HepG2 (cell line): ENCODE measurements at regions not wholly inside any gene's neighbourhood (a gene's known extent, or its start where the extent isn't known, plus 50 kb on each side); places are given as distances from the start of the nearest gene placed in this dataset.

Experiments
- ATAC-seq: fragments of 200-7000 bp; cut with Tn5 transposase; 3 replicates; pipeline ENCODE4 v1.9.1; 2020; ENCODE audit warnings: mild to moderate bottlenecking, moderate library complexity
- BruUV-seq: library from RNA; stranded (reverse); fragments of 400-500 nt; replicated peaks from 2 replicates; lab custom pipeline; 2021; lab: Mats Ljungman, UMichigan
- CTCF ChIA-PET: fragments of 300-600 bp; formaldehyde crosslinking; extraction: SDS; loops from one replicate; lab custom pipeline; 2021; ENCODE audit warnings: low total read pairs, inconsistent platforms, low intra/inter-chr PET ratio; lab: Yijun Ruan, JAX
- POLR2A ChIA-PET: fragments of 350-600 bp; sonication (Branson Sonifier 250); formaldehyde crosslinking; loops from one replicate; lab custom pipeline; 2020; ENCODE audit warnings: antibody characterized with exemption, inconsistent platforms; lab: Yijun Ruan, JAX
- DNase-seq: peaks from one replicate; pipeline ENCODE4 v3.0.0-alpha.2; 2015; ENCODE audit warnings: low spot score
- FAIRE-seq: peaks from 3 replicates; lab custom pipeline; 2011; peaks lifted over from hg19 to GRCh38; lab: Jason Lieb, UNC
- H2AFZ ChIP-seq: one replicate; pipeline ENCODE4 v1.6.1; 2011; ENCODE audit warnings: low read length, inconsistent platforms
- H3K27ac ChIP-seq: fragments of 300-600 bp; 3 replicates; pipeline ENCODE4 v1.8.0; 2011; ENCODE audit warnings: mixed run types, mild to moderate bottlenecking, mixed read lengths, low read length, inconsistent platforms; ENCODE audit not compliant: insufficient read depth; ENCODE audit errors: extremely low read length
- H3K27me3 ChIP-seq, 2 experiments: fragments of 200-600 bp in 1 of 2; 2 replicates in 1 of 2; 3 replicates in 1 of 2; pipeline versions ENCODE4 v1.6.0 to v1.8.0; 2011; ENCODE audit warnings: low read length in 2 of 2, mild to moderate bottlenecking in 2 of 2, moderate library complexity in 2 of 2, inconsistent platforms in 1 of 2; ENCODE audit not compliant: insufficient read depth in 2 of 2, control insufficient read depth in 1 of 2
- H3K36me3 ChIP-seq, 2 experiments: fragments of 200-600 bp in 1 of 2; replicated peaks in 1 of 2; 2 replicates in 1 of 2; 3 replicates in 1 of 2; pipeline versions ENCODE4 v1.5.1 to v1.8.0; 2011; ENCODE audit warnings: low read length in 2 of 2, inconsistent platforms in 1 of 2; ENCODE audit not compliant: insufficient read depth in 2 of 2, control insufficient read depth in 1 of 2
- H3K4me1 ChIP-seq: 2 replicates; pipeline ENCODE4 v1.5.1; 2012; ENCODE audit warnings: low read length, inconsistent platforms; ENCODE audit not compliant: insufficient read depth
- H3K4me2 ChIP-seq: 2 replicates; pipeline ENCODE4 v1.6.0; 2011; ENCODE audit warnings: low read depth, low read length, inconsistent platforms
- H3K4me3 ChIP-seq, 3 experiments: fragments of 200-600 bp in 1 of 3; sonication (generic), shearing (Covaris generic) in 1 of 3; replicated peaks in 1 of 3; 2 replicates each; pipeline ENCODE4 v1.5.1; 2011 to 2016; ENCODE audit warnings: low read length in 3 of 3, inconsistent platforms in 2 of 3, low read depth in 2 of 3, mild to moderate bottlenecking in 2 of 3, control low read depth in 1 of 3, mixed read lengths in 1 of 3; ENCODE audit not compliant: insufficient read depth in 1 of 3
- H3K79me2 ChIP-seq: one replicate; pipeline ENCODE4 v1.6.1; 2011; ENCODE audit warnings: low read length, inconsistent platforms; ENCODE audit not compliant: insufficient read depth
- H3K9ac ChIP-seq: 2 replicates; pipeline ENCODE4 v1.6.0; 2011; ENCODE audit warnings: mild to moderate bottlenecking, low read depth, low read length, inconsistent platforms; ENCODE audit not compliant: insufficient read depth
- H3K9me3 ChIP-seq: 2 replicates; pipeline ENCODE4 v1.5.1; 2012; ENCODE audit warnings: mild to moderate bottlenecking, low read length
- H4K20me1 ChIP-seq: 2 replicates; pipeline ENCODE4 v1.6.0; 2011; ENCODE audit warnings: inconsistent platforms, mild to moderate bottlenecking, low read length, moderate library complexity; ENCODE audit not compliant: insufficient read depth
- CENPX ChIP-seq: sonication (generic); formaldehyde crosslinking; IDR thresholded peaks from 2 replicates; pipeline ENCODE4 v1.9.0; 2021; ENCODE audit warnings: mild to moderate bottlenecking, missing genetic modification reagents, moderate library complexity
- ELF3 ChIP-seq: IDR thresholded peaks from 2 replicates; pipeline ENCODE4 v1.6.1; 2016; ENCODE audit warnings: missing genetic modification reagents, missing compliant biosample characterization
- SALL1 ChIP-seq: sonication (generic); formaldehyde crosslinking; IDR thresholded peaks from 2 replicates; pipeline ENCODE4 v1.8.0; 2022; ENCODE audit warnings: mild to moderate bottlenecking, missing genetic modification reagents
- SMAD3 ChIP-seq: sonication (generic); formaldehyde crosslinking; IDR thresholded peaks from 2 replicates; pipeline ENCODE4 v1.4.0; 2020; ENCODE audit warnings: missing genetic modification reagents
- ZFYVE20 ChIP-seq: sonication (generic); formaldehyde crosslinking; IDR thresholded peaks from 2 replicates; pipeline ENCODE4 v1.8.0; 2023; ENCODE audit warnings: low read depth, mild to moderate bottlenecking, moderate library complexity, missing genetic modification reagents, borderline replicate concordance
- ZNF12 ChIP-seq: sonication (generic); formaldehyde crosslinking; IDR thresholded peaks from 2 replicates; pipeline ENCODE4 v1.5.0; 2020; ENCODE audit warnings: missing genetic modification reagents
- in situ Hi-C: cut with HindIII; loops from 2 replicates; pipeline ENCODE4 v1.10.0; 2017; ENCODE audit warnings: low pct_unique_long_range_greater_than_20kb; ENCODE audit not compliant: extremely low pct_ligation_motif_present
- intact Hi-C: fragments of 100-400 bp; cut with micrococcal nuclease; formaldehyde crosslinking; loops from one replicate; pipeline ENCODE4 v1.10.0; 2022; ENCODE audit not compliant: unreplicated experiment
- TF ChIP-seq, protein P1 (sequence below): sonication (generic); formaldehyde crosslinking; IDR thresholded peaks from 2 replicates; pipeline ENCODE4 v1.5.1; 2020; ENCODE audit warnings: missing genetic modification reagents, mild to moderate bottlenecking, borderline replicate concordance
- TF ChIP-seq, protein P2 (sequence below): sonication (generic); formaldehyde crosslinking; IDR thresholded peaks from 2 replicates; pipeline ENCODE4 v1.5.0; 2020; ENCODE audit warnings: missing genetic modification reagents, mild to moderate bottlenecking, borderline replicate concordance
- TF ChIP-seq, protein P3 (sequence below): sonication (generic); formaldehyde crosslinking; IDR thresholded peaks from 2 replicates; pipeline ENCODE4 v1.4.0; 2020; ENCODE audit warnings: missing genetic modification reagents

DNA sequence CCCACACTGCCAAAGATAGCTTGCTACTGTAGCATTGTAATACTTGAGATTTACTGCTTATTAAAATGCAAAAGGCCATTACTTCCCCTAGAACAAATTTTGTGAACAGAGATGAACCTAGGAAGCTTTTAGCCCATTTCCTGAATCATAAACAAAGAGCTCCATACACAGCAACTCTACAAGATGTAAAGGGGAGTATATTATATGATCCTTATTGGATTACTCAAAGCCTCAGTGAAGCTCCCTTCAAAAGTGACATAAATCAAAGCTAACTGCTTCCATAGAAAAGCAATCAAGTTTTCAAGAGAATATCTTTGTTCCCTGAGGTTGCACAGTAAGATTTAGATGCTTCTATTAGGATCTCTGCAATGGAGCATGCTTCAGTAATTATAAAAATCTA, 629.8 kb downstream of the EFNA5 start (continued):
- TF ChIP-seq, protein P1, sequence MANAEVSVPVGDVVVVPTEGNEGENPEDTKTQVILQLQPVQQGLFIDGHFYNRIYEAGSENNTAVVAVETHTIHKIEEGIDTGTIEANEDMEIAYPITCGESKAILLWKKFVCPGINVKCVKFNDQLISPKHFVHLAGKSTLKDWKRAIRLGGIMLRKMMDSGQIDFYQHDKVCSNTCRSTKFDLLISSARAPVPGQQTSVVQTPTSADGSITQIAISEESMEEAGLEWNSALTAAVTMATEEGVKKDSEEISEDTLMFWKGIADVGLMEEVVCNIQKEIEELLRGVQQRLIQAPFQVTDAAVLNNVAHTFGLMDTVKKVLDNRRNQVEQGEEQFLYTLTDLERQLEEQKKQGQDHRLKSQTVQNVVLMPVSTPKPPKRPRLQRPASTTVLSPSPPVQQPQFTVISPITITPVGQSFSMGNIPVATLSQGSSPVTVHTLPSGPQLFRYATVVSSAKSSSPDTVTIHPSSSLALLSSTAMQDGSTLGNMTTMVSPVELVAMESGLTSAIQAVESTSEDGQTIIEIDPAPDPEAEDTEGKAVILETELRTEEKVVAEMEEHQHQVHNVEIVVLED (CRISPR knock-in tag): no peak
- TF ChIP-seq, protein P2, sequence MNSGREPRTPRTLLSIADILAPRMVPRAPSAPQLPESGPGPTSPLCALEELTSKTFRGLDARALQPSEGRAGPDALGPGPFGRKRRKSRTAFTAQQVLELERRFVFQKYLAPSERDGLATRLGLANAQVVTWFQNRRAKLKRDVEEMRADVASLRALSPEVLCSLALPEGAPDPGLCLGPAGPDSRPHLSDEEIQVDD (CRISPR knock-in tag): no peak
- TF ChIP-seq, protein P3, sequence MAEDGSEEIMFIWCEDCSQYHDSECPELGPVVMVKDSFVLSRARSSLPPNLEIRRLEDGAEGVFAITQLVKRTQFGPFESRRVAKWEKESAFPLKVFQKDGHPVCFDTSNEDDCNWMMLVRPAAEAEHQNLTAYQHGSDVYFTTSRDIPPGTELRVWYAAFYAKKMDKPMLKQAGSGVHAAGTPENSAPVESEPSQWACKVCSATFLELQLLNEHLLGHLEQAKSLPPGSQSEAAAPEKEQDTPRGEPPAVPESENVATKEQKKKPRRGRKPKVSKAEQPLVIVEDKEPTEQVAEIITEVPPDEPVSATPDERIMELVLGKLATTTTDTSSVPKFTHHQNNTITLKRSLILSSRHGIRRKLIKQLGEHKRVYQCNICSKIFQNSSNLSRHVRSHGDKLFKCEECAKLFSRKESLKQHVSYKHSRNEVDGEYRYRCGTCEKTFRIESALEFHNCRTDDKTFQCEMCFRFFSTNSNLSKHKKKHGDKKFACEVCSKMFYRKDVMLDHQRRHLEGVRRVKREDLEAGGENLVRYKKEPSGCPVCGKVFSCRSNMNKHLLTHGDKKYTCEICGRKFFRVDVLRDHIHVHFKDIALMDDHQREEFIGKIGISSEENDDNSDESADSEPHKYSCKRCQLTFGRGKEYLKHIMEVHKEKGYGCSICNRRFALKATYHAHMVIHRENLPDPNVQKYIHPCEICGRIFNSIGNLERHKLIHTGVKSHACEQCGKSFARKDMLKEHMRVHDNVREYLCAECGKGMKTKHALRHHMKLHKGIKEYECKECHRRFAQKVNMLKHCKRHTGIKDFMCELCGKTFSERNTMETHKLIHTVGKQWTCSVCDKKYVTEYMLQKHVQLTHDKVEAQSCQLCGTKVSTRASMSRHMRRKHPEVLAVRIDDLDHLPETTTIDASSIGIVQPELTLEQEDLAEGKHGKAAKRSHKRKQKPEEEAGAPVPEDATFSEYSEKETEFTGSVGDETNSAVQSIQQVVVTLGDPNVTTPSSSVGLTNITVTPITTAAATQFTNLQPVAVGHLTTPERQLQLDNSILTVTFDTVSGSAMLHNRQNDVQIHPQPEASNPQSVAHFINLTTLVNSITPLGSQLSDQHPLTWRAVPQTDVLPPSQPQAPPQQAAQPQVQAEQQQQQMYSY (CRISPR knock-in tag): no peak
- no peak for TF ChIP-seq ZFYVE20
- no peak for TF ChIP-seq SMAD3 (CRISPR knock-in tag)

DNA sequence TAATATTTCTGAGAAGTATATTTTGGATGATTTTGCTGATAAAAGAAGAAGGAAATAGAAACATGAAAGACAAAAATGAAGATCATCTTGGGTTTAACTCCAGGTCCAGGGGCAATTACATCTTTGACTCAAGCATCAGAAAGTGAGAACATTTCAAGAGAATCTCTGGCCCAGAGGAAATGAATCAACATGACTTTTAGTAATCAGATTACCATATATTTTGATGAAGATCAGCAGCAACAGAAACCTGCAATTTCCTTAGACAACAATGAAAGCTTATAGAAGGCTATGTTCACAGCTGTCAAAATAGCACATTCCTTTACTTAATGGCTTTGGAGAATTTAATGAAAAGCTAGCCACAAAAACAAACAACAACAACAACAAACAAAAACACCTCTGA, 638.1 kb downstream of the EFNA5 start:
- Histone ChIP-seq H3K9me3 (no peaks in the 10 kb centered on the region), H3K4me1 (no peaks in the 10 kb centered on the region), H3K9ac (no peak overlapping the region), H3K27ac (no peak overlapping the region), H3K79me2 (no peaks in the 10 kb centered on the region), H3K36me3 (no peaks in the 10 kb centered on the region), H4K20me1 (no peaks in the 10 kb centered on the region), H3K27me3 (no peaks in the 10 kb centered on the region), H2AFZ (no peak overlapping the region), H3K4me3 (no peak overlapping the region), H3K4me2 (no peak overlapping the region)
- BruUV-seq: no TSS peak
- ChIA-PET CTCF (no interaction called here), POLR2A (no interaction called here)
- in situ Hi-C loops: no loop called here
- FAIRE-seq: no peak
- ATAC-seq: no peak
- no peak for DNase-seq
- intact Hi-C loops: no loop called here
- TF ChIP-seq ZNF12 (CRISPR knock-in tag) (no peak), CENPX (no peak), ELF3 (no peak), SALL1 (CRISPR knock-in tag) (no peak)
